WTC11 (cell line): ENCODE measurements at regions not wholly inside any gene's neighbourhood (a gene's known extent, or its start where the extent isn't known, plus 50 kb on each side); places are given as distances from the start of the nearest gene placed in this dataset.

ENCODE experiments used
- ATF3 ChIP-seq: sonication (generic); formaldehyde crosslinking; conservative IDR thresholded peaks from 2 replicates; pipeline ENCODE4 v1.8.1; 2022; ENCODE audit warnings: mild to moderate bottlenecking, missing genetic modification reagents
- CREB1 ChIP-seq: sonication (generic); formaldehyde crosslinking; IDR thresholded peaks from 2 replicates; pipeline ENCODE4 v1.8.0; 2023; ENCODE audit warnings: mild to moderate bottlenecking, missing genetic modification reagents
- EMX1 ChIP-seq: fragments of 250-450 bp; sonication (Bioruptor Pico); IDR thresholded peaks from 2 replicates; pipeline ENCODE4 v1.8.0; 2021; ENCODE audit warnings: mild to moderate bottlenecking
- IRF2 ChIP-seq: sonication (generic); formaldehyde crosslinking; IDR thresholded peaks from 2 replicates; pipeline ENCODE4 v1.8.0; 2022; ENCODE audit warnings: low read depth, missing genetic modification reagents, borderline replicate concordance
- NFE2L1 ChIP-seq: sonication (generic); formaldehyde crosslinking; IDR thresholded peaks from 2 replicates; pipeline ENCODE4 v1.8.1; 2023; ENCODE audit warnings: missing genetic modification reagents
- SP1 ChIP-seq: sonication (generic); formaldehyde crosslinking; conservative IDR thresholded peaks from 2 replicates; pipeline ENCODE4 v1.8.1; 2022; ENCODE audit warnings: missing genetic modification reagents
- ZNF121 ChIP-seq: sonication (generic); formaldehyde crosslinking; IDR thresholded peaks from 2 replicates; pipeline ENCODE4 v1.8.0; 2023; ENCODE audit warnings: missing genetic modification reagents
- ZNF512 ChIP-seq: sonication (generic); formaldehyde crosslinking; IDR thresholded peaks from 2 replicates; pipeline ENCODE4 v1.8.1; 2022; ENCODE audit warnings: missing genetic modification reagents, borderline replicate concordance
- TF ChIP-seq, protein P1 (sequence below): fragments of 200-600 bp; IDR thresholded peaks from 2 replicates; pipeline ENCODE4 v1.8.0; 2022; ENCODE audit warnings: antibody characterized with exemption
- TF ChIP-seq, protein P2 (sequence below): sonication (generic); formaldehyde crosslinking; IDR thresholded peaks from 2 replicates; pipeline ENCODE4 v1.8.1; 2023; ENCODE audit warnings: mild to moderate bottlenecking, missing genetic modification reagents

GRCh38 chr11:29712616-29713015 lies 304.2 kb downstream of the KCNA4 start:
- TF ChIP-seq CREB1 (CRISPR knock-in tag) = no peak
- no peak for TF ChIP-seq IRF2
- TF ChIP-seq EMX1 (CRISPR knock-in tag) = no peak
- TF ChIP-seq, protein P1, sequence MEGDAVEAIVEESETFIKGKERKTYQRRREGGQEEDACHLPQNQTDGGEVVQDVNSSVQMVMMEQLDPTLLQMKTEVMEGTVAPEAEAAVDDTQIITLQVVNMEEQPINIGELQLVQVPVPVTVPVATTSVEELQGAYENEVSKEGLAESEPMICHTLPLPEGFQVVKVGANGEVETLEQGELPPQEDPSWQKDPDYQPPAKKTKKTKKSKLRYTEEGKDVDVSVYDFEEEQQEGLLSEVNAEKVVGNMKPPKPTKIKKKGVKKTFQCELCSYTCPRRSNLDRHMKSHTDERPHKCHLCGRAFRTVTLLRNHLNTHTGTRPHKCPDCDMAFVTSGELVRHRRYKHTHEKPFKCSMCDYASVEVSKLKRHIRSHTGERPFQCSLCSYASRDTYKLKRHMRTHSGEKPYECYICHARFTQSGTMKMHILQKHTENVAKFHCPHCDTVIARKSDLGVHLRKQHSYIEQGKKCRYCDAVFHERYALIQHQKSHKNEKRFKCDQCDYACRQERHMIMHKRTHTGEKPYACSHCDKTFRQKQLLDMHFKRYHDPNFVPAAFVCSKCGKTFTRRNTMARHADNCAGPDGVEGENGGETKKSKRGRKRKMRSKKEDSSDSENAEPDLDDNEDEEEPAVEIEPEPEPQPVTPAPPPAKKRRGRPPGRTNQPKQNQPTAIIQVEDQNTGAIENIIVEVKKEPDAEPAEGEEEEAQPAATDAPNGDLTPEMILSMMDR = no peak
- no peak for TF ChIP-seq NFE2L1 (CRISPR knock-in tag)
- no peak for TF ChIP-seq ZNF121
- TF ChIP-seq ZNF512 (CRISPR knock-in tag) = no peak
- no peak for TF ChIP-seq ATF3 (CRISPR knock-in tag)
- TF ChIP-seq, protein P2, sequence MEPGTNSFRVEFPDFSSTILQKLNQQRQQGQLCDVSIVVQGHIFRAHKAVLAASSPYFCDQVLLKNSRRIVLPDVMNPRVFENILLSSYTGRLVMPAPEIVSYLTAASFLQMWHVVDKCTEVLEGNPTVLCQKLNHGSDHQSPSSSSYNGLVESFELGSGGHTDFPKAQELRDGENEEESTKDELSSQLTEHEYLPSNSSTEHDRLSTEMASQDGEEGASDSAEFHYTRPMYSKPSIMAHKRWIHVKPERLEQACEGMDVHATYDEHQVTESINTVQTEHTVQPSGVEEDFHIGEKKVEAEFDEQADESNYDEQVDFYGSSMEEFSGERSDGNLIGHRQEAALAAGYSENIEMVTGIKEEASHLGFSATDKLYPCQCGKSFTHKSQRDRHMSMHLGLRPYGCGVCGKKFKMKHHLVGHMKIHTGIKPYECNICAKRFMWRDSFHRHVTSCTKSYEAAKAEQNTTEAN (CRISPR knock-in tag) = no peak
- no peak for TF ChIP-seq SP1 (CRISPR knock-in tag)
